Middle frontal gyrus (tissue), 1 donor: ENCODE measurements at regions not wholly inside any gene's neighbourhood (a gene's known extent, or its start where the extent isn't known, plus 50 kb on each side); places are given as distances from the start of the nearest gene placed in this dataset.

Experiments used
- DNase-seq: peaks from one replicate; pipeline ENCODE4 v3.0.0-alpha.2; 2015; ENCODE audit warnings: low spot score; ENCODE audit errors: extremely low spot score

DNA sequence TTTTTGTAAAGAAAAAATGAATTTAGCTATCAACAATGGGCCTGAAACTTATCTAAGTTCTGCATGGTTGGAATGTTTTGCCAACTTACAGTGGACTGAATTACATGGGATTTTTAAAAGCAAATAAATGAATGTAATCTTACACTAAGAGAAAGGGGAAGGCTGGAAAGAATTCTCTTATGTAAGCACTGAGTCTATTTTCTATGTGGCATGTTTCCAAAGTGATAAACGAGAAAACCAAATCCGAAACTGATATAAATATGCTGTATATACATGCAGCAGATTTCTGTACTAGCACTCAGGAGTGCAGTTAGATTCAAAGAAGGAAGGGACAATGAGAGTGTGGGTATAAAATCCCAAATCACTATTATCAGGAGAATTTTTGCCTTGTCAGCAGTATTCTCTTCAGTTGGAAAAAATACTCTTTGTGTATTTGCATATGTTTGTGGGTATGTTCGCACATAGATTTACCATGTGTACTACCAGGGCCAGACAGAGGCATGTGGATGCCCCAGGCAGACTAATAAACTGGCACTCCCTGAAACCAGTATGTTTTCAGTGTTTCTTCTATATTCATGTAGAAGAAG is 334.3 kb upstream of the SEMA3D start:
- DNase-seq: no peak

DNA sequence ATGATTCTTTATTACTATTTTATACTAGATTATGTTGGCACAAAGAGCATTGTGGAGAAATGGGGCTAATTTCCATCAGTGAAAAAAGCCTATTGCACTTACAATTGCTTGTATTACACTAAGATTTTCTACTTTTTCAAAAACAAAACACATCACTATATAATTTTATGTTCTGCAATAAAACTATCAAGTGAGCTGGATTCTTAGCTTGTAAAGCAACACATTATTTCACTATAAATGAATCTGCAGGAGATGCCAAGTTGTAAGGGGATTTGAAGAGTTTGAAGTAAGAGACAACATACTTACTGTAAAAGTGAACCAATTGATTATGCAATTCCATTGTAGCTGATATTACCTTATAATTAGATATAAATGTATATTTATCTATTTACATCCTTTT is 333.3 kb upstream of the SEMA3D start:
- no peak for DNase-seq

DNA sequence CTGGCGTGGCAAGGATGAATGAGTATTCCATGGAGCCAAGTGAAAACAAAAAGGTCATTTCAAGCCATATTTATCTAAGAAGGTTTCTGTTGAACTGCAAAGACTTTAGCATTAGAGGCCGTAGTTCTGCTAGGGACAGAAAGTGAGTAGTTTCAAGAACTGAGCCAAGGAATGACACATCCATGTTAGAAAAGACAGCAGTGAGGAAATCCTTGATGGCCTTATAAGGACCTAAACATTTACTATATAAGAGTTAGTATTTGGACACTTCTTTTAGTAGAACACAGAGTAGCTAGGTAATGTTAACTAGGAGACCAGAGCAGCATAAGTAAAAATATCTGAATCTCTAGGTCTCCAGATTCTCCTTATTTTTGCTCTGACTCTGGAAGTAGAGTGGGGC is 329.8 kb upstream of the SEMA3D start:
- DNase-seq: no peak

DNA sequence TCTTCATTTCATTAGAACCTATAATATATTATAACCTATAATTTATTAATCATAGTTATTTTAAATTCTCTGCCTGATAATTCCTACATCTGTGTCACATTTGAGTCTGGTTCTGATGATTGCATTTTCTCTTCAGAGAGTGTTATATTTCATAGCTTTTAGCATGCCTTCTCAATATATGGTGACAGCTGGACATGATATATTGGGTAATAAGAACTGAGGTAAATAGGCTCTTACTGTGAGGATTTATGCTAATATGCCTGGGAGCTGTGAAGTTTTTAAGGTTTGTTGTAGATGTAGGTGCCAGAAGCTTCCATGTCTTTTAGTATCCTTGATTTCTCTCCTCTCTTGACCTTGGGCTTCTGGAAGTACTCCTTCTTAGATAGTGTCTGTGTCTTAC is 325.9 kb upstream of the SEMA3D start:
- no peak for DNase-seq

DNA sequence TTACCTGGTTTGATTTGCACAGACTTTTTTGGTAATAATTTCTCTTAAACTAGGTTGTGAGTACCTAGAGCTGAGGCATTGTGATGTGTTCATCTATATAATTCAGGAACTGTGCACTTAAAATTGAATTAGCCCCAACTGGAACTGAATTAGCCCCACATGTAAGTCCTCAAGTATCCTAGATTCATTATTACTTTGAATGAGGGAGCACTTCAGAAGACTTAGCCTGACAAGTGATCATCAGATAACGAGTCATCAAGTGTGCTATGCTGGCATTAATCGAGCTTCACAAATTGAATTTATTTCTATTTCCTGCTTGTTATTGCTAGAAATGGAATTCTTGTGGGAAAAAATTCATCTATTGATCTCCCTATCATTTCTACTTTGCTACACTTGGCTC is 323.4 kb upstream of the SEMA3D start:
- DNase-seq: no peak

DNA sequence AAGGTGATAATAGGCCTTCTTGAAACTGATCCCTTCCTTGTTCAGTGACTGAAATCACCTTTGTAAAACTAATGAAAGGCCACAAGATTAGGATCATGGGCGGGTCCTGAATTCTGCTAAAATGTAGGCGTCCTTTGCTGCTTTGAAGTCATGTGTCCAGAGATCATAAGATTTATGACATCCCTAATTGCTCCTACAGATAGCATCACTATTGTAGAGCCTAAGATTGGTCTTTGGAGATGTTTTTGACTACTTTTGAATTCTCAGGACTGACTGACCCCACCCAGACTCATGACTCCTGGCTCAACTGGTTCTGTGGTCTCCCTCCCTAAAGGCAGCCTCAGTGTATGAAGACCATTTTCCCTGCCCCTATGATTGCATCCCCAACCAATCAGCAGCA is 322.6 kb upstream of the SEMA3D start:
- DNase-seq: no peak

DNA sequence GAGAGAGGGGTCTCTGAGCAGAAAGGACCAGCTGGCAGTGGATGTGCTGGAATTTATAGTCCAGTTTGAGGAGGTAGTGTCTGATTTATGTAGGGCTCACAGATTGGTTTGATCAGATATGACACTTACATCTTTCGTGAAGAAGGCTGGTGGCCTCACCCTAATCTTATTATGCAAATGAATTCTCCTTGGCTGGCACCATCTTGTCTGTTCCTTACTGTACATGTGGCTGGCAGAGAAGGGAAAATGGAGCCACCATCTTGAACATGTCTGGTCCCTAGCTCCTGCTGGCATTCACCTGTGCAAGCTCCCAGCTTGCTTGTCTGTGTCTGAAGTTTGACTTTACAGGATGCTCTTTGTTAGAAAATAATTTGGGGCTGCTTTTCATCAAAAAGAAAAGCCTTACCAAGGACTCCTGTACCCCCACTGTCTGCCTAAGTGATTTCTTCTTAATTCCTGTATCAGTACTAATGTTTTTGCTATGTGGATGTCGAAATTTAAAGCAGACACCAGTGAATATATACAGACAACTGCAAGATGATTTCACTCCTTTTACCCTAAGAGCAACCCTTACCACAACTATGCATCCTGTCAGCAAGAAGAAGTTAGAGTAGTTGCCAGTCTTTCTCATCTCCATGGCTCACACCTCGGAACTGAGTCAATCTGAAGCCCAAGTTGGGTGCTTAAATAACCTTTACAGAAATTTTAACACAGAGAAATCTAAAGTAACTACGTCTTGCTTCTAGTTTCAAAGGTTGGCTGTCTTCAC is 322.0 kb upstream of the SEMA3D start:
- no peak for DNase-seq

DNA sequence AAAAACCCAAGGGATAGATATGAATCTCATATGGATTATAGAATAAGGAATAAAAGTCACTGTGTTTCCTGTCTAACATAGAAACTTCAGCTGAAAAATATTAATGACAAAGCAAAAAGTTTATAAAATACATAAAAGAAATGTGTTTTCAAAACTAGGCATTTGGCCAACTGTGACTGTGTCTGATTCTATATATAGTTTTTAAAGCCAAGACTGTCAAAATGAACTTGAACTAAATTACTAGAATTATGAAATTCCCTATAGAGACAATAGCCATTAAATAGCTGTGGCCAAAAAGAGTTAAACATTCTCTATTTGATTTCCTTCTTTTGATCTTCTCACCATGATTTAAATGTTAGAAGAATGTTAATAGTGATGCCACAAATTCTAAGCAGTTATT is 311.2 kb upstream of the SEMA3D start:
- DNase-seq: no peak

DNA sequence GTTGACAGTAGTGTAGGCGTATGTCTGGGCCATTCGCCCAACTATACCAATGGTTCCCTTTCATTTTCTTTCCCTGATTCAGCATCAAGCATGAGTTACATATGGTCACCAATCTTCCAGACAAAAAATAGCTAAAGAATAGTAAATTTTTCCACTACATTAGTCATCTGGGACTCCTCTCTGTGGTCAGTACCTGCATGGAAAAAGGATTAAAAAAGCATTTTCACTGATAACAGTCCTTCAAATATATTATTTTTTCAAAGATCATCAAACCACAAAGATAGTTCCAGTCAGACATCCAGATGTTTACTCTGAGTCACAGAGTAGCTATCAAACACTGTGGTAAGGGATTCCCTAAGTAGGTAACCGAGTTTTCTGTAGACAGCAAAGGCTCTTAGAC is 302.6 kb upstream of the SEMA3D start:
- DNase-seq: no peak

DNA sequence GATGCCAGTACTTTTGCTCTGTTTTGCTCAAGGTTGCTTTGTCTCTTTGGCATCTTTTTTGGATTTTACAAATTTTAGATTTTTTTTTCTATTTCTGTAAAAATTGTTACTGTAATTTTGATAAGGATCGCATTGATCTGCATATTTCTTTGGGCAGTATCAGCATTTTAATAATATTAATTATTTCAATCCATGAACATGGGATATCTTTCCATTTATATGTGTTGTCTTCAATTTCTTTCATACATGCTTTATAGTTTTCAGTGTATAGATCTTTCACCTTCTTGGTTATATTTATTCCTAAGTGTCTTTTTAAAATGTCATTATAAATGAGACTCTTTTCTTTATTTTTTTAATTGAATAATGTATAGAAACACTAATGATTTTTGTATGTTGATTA is 301.6 kb upstream of the SEMA3D start:
- DNase-seq: no peak

DNA sequence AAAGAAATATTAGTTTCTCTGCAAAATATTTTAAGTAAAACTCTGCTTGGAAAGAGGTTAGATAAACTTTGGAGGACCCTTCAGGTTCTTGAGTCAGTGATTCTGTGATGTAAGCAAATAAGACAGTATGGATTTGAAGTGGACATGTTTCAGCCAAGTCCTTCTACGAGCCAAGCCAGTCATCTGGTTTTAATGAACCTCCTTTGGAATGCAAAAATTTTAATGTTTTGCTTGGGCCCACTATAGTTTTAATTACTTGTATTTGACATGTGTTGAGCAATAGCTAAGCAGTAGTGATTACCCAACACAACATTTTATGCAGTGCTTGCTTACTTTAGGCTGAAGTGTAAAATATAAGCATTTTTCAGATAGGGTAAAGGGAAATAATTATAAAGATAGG is 296.3 kb upstream of the SEMA3D start:
- DNase-seq: no peak

DNA sequence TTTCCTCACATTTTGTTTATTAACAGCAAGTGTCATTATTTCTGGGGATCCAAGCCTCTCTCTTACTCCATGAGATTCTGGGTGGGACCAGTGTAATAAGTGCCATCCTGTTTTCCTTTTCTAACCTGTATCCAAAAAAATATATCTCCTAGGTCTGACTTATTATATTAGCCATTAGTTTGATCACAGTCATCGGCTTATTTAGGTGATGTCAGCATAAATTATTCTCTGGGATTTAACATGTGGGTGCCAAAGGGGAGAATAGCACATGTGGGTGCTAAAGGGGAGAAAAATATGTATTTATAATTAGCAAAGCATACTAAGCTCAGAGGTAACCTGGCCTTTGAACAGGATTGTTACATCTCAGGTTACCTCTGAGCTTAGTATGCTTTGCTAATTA is 293.8 kb upstream of the SEMA3D start:
- no peak for DNase-seq

DNA sequence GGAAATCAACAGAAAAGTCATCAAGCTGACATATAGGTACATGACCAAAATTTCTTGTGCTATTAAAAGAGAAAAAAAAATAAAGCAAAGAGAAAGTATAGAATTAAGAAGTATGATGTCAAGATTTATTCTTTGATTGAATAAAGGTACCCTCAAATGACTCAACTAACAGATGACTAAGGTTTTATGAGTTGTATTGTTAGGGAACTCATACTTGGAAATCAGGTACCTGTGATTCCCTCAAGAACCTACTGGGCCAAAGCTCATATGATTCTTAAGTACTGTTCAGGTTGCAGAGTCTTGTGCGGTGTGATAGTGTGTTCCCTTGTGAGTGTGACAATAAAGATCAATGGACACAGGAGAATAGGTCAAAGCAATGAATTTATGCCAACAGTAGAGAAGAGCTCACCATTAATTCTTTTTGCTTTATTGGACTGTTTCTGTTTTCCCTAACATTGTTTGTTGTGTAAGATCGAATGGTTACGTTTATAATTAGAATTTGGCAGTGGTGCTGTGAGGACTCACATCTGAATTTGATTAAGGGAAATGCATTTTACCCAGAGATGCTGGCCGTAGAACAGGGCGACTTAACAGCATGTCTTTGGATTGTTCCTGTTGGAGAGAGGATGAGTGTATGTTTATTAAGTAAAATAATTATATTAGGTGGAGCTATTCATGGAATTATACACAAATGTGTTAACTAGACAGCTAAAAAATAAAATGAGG is 293.2 kb upstream of the SEMA3D start:
- no peak for DNase-seq

DNA sequence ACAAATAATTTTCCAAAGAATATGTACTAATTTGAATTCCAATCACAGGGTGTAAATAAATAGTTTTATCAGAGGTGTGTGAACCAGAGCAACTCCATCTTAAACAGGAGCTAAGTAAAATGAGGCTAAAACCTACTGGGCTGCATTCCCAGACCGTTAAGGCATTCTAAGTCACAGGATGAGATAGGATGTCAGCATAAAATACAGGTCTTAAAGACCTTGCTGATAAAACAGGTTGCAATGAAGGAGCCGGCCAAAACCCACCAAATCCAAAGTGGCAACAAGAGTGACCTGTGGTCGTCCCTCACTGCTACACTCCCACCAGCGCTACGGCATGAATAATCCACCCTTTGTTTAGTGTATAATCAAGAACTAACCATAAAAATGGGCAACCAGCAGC is 291.7 kb upstream of the SEMA3D start:
- no peak for DNase-seq

DNA sequence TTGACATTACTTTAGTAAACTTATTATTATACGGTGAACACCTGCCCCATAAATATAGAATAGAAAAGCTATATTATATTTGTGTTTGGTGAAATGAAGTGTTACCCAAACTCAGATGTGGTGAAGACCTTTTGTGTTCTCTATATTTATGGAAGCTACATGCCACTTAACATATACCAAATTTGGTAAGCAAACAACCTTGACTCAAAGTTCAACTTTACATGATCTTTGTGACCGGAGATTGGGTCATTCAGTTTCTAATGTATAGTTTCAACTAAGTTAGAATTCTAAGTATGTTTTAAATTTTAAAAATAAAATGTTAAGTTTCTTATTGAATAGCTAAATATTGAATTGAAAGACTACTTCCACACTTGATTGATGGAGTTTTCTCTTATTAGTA is 288.6 kb upstream of the SEMA3D start:
- no peak for DNase-seq

DNA sequence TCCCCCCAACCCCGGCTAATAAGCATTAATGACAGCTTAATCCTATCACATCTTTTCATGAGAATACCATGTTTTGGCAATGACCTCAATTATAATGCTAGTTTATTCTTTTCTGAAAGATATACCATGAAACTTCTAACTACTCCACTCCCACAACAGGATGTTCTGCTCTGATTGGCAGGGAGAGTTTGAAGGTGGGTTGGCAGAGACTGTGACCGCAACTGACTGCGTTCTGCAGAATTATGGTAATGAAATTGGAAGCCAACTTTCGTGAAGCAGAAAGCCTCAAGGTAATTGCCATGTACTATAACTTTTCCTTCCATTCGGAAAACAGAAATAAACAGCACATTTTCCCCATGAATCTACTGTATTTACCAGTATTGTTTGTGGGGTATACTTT is 288.2 kb upstream of the SEMA3D start:
- DNase-seq: no peak

DNA sequence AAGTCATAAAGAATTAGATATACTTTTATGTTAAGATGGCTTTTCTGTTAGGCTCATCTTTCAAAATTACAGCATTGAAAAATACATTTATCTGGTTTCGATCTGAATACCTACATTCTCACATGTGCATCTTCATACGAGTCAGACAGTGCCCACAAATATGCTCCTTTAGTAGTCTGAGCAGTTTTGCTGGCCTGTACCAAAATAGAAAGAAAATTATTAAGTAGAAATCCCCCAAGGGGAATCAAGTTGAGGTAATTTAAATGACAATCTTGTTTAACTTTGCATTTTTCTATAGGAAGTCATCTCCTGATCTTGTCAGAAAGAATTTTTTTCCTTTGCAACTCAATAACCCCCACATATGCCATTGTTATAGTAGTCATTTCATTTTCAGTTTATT is 287.4 kb upstream of the SEMA3D start:
- no peak for DNase-seq

DNA sequence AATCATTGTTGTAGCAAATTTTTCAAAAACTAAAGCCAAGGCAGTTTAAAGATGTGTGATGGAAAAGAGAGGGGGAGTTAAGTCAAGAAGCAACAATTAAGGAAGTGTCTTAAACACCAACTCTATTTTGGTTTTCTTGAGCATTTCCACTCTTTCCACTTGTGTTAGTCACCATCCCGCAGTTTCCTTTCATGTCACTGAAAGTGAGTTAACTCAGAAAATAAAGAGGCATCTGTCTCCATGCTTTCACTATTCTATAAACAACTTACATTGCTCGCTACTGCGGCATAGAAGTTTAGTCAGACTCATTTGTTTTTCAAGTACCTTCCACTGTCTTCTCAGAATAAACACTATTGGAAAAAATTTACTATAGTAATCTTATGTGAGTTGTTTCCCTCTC is 284.9 kb upstream of the SEMA3D start:
- DNase-seq: no peak

DNA sequence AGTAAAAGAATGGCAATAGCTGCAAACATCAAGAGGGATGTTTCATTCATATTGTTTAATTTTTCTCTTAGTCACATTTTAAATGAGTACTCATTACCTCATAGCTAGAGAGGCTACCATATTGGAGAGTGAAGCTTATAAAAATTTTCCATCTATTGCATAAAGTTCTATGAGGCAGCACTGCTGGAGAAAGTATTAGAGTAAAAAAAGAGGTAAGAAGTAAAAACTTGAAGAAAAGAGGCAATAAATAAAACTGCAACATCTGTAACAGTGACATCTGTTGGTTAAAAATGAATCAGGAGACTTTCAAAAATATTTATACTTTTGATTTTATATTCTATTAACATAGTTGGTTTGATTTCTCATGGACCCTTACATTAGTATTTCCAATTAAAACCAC is 284.5 kb upstream of the SEMA3D start:
- no peak for DNase-seq

DNA sequence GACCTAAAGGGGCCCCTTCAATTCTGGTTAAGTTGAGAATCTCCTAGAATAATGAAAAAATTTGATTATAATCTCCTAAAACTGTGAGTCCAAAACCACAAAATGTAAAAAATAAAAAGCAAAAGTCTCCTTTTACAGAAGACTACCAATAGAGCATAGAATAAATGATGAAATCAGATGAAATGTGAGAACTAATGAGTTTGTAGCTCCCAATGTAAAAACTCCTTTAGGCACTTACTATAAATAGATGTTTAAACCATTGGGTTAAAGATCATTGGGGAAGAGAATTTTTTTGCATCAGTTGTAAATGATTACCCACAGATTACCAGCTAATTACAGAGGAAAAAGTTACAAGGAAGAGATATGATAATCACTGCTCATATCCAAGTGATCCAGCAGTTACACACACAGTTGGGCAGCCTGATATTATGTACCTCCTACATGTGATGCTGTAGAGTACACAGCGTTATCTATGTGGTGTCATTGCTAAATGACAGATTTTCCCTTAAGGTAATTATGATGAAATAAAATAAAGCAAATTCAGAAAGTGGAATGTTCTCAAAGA is 282.7 kb upstream of the SEMA3D start:
- no peak for DNase-seq

DNA sequence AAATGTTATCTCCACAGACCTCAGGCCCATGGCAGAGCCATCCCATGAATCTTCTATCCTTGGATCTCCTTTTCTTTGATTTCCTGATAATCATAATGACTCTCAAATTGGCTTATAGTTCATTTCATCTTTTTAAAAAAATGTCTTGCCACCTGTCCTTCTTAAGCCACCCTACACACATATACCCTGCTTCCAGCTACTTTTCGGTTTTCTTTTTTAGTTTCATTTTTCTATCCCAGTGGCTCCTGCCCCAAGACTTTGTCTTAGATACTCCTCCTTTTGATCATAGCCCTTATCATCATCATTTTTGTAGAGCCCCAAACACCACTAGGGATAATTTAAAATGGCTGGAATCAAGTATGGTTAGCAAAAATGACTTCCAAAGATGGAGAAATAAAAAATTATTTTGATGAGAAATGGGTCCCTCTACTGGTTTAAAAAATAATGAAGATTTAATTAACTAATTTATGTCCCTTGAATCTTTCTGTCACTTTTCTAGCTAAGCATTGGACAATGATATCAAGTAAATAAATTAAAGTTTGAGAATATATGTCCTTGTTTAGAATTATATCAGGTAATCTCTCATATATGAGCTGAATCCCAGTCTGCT is 277.3 kb upstream of the SEMA3D start:
- DNase-seq: no peak

DNA sequence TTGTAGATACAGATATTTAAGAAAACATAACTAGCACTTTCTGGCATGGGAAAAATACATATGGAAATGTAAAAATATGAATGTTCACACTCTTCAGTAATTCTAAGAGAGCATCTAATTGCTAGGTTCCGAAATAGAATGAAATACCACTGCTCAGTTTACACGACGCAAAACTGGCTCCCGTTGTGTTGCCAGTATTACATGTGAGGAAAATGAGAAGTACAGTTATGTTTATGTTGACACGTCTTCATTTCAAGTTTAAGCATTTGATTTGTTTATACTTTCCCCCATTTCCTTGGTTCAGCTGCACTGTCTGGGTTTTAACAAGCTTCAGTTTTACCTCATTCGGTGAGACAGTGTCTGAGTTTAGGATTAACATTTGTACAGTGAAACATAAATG is 275.8 kb upstream of the SEMA3D start:
- no peak for DNase-seq
